ENCODE measurements at regions not wholly inside any gene's neighbourhood (a gene's known extent, or its start where the extent isn't known, plus 50 kb on each side); places are given as distances from the start of the nearest gene placed in this dataset.

- no peaks in the 10 kb centered on the region for H3K27me3 ChIP-seq (ENCODE audit: control insufficient read depth, insufficient read depth, low read length)
- no peak for TF ChIP-seq CTCF (conservative IDR thresholded peaks at IDR 0.05 in 1 of 2, IDR thresholded peaks at IDR 0.05 in 1 of 2; ENCODE audit: low read depth in 1 of 2, low read length in 2 of 2)
- no peak for TF ChIP-seq EZH2 (IDR thresholded peaks at IDR 0.05; ENCODE audit: low read length, missing control alignments)
- no peak overlapping the region for H3K27ac ChIP-seq (ENCODE audit: insufficient read depth, low read length)
- no peaks in the 10 kb centered on the region for H3K9me3 ChIP-seq (ENCODE audit: control insufficient read depth, insufficient read depth, low read depth, low read length)
- no peaks in the 10 kb centered on the region for H3K36me3 ChIP-seq (ENCODE audit: control insufficient read depth, insufficient read depth, low read length)
- H2AFZ ChIP-seq (ENCODE audit: low read length) = no peak overlapping the region
- no peaks in the 10 kb centered on the region for H4K20me1 ChIP-seq (ENCODE audit: control insufficient read depth, extremely low read depth, insufficient read depth, low read length)
- no peak overlapping the region for H3K4me3 ChIP-seq (replicated peaks in 1 of 4; ENCODE audit: control extremely low read depth in 1 of 4, insufficient read depth in 1 of 4, low read depth in 3 of 4, low read length in 4 of 4)
- H3K79me2 ChIP-seq (ENCODE audit: control insufficient read depth, insufficient read depth, low read length) = no peaks in the 10 kb centered on the region
- no peak for DNase-seq (ENCODE audit: low read depth in 2 of 2)
- H3K4me1 ChIP-seq (ENCODE audit: control insufficient read depth, extremely low read depth, insufficient read depth, low read length) = no peaks in the 10 kb centered on the region
- H3K4me2 ChIP-seq (ENCODE audit: extremely low read depth, insufficient read depth, low read length) = no peak overlapping the region
- H3K9ac ChIP-seq (ENCODE audit: insufficient read depth, low read length) = no peak overlapping the region
These were observed 1109.0 kb downstream of the EFNB2 start for GRCh38 chr13:105426441-105426840.

- H3K4me3 ChIP-seq (replicated peaks in 1 of 4; ENCODE audit: control extremely low read depth in 1 of 4, insufficient read depth in 1 of 4, low read depth in 3 of 4, low read length in 4 of 4) = no peak overlapping the region
- H3K79me2 ChIP-seq (ENCODE audit: control insufficient read depth, insufficient read depth, low read length) = no peaks in the 10 kb centered on the region
- no peaks in the 10 kb centered on the region for H3K36me3 ChIP-seq (ENCODE audit: control insufficient read depth, insufficient read depth, low read length)
- H3K27me3 ChIP-seq (ENCODE audit: control insufficient read depth, insufficient read depth, low read length) = no peaks in the 10 kb centered on the region
- H2AFZ ChIP-seq (ENCODE audit: low read length) = no peak overlapping the region
- no peaks in the 10 kb centered on the region for H4K20me1 ChIP-seq (ENCODE audit: control insufficient read depth, extremely low read depth, insufficient read depth, low read length)
- no peak overlapping the region for H3K9ac ChIP-seq (ENCODE audit: insufficient read depth, low read length)
- no peaks in the 10 kb centered on the region for H3K9me3 ChIP-seq (ENCODE audit: control insufficient read depth, insufficient read depth, low read depth, low read length)
- H3K4me2 ChIP-seq (ENCODE audit: extremely low read depth, insufficient read depth, low read length) = no peak overlapping the region
- no peaks in the 10 kb centered on the region for H3K4me1 ChIP-seq (ENCODE audit: control insufficient read depth, extremely low read depth, insufficient read depth, low read length)
- no peak overlapping the region for H3K27ac ChIP-seq (ENCODE audit: insufficient read depth, low read length)
- DNase-seq (ENCODE audit: low read depth in 2 of 2) = no peak
- no peak for TF ChIP-seq EZH2 (IDR thresholded peaks at IDR 0.05; ENCODE audit: low read length, missing control alignments)
- no peak for TF ChIP-seq CTCF (conservative IDR thresholded peaks at IDR 0.05 in 1 of 2, IDR thresholded peaks at IDR 0.05 in 1 of 2; ENCODE audit: low read depth in 1 of 2, low read length in 2 of 2)
These were observed 1120.8 kb downstream of the EFNB2 start for GRCh38 chr13:105414639-105415038.

DNA sequence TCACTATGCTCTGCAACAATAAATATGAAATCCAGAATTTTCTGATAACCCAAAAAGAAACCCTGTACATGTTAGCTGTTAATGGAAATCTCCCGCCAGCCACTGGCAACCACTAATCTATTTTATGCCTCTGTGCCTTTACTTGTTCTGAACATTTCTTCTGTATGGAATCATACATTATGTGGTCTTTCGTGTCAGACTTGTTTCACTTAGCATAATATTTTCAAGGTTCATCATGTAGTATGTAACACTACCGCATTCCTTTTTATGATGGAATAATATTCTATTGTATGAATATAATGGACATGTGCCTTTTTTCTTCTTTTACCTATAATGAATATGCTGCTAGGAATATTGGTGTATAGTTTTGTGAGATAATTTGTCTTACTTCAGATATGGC lies 1123.3 kb downstream of the EFNB2 start:
- Histone ChIP-seq H3K4me1 (ENCODE audit: control insufficient read depth, extremely low read depth, insufficient read depth, low read length) (no peaks in the 10 kb centered on the region), H3K79me2 (ENCODE audit: control insufficient read depth, insufficient read depth, low read length) (no peaks in the 10 kb centered on the region), H3K27ac (ENCODE audit: insufficient read depth, low read length) (no peak overlapping the region), H3K4me2 (ENCODE audit: extremely low read depth, insufficient read depth, low read length) (no peak overlapping the region), H3K9ac (ENCODE audit: insufficient read depth, low read length) (no peak overlapping the region), H2AFZ (ENCODE audit: low read length) (no peak overlapping the region), H4K20me1 (ENCODE audit: control insufficient read depth, extremely low read depth, insufficient read depth, low read length) (no peaks in the 10 kb centered on the region), H3K4me3 (replicated peaks in 1 of 4; ENCODE audit: control extremely low read depth in 1 of 4, insufficient read depth in 1 of 4, low read depth in 3 of 4, low read length in 4 of 4) (no peak overlapping the region), H3K9me3 (ENCODE audit: control insufficient read depth, insufficient read depth, low read depth, low read length) (no peaks in the 10 kb centered on the region), H3K36me3 (ENCODE audit: control insufficient read depth, insufficient read depth, low read length) (no peaks in the 10 kb centered on the region), H3K27me3 (ENCODE audit: control insufficient read depth, insufficient read depth, low read length) (no peaks in the 10 kb centered on the region)
- DNase-seq (ENCODE audit: low read depth in 2 of 2) = no peak
- TF ChIP-seq EZH2 (IDR thresholded peaks at IDR 0.05; ENCODE audit: low read length, missing control alignments) (no peak), CTCF (conservative IDR thresholded peaks at IDR 0.05 in 1 of 2, IDR thresholded peaks at IDR 0.05 in 1 of 2; ENCODE audit: low read depth in 1 of 2, low read length in 2 of 2) (no peak)
